Upper lobe of right lung (tissue), 1 donor: ENCODE measurements at regions not wholly inside any gene's neighbourhood (a gene's known extent, or its start where the extent isn't known, plus 50 kb on each side); places are given as distances from the start of the nearest gene placed in this dataset.

Experiments used
- ATAC-seq: fragments of 200-7000 bp; cut with Tn5 transposase; one replicate; pipeline ENCODE4 v1.9.1; 2020; ENCODE audit warnings: mild to moderate bottlenecking, moderate library complexity
- DNase-seq: peaks from one replicate; pipeline ENCODE4 v3.0.0-alpha.2; 2020
- H3K27ac ChIP-seq: fragments of 200-600 bp; one replicate; pipeline ENCODE4 v1.8.0; 2022
- H3K27me3 ChIP-seq: fragments of 200-600 bp; one replicate; pipeline ENCODE4 v1.8.0; 2022; ENCODE audit warnings: mild to moderate bottlenecking
- H3K36me3 ChIP-seq: fragments of 200-600 bp; one replicate; pipeline ENCODE4 v1.8.0; 2022
- H3K4me1 ChIP-seq: fragments of 200-600 bp; one replicate; pipeline ENCODE4 v1.8.0; 2022
- H3K4me3 ChIP-seq: fragments of 200-600 bp; one replicate; pipeline ENCODE4 v1.8.0; 2022; ENCODE audit warnings: mild to moderate bottlenecking
- H3K9me3 ChIP-seq: fragments of 200-600 bp; one replicate; pipeline ENCODE4 v1.8.0; 2022
- CTCF ChIP-seq: fragments of 200-600 bp; IDR thresholded peaks from one replicate; pipeline ENCODE4 v1.8.0; 2022; ENCODE audit warnings: antibody characterized with exemption
- intact Hi-C: fragments of 100-400 bp; cut with DNase I; formaldehyde crosslinking; loops from one replicate; pipeline ENCODE4 v1.11.0; 2022
- donor health status: DM: no; HTN: yes; CAD: no; lungs with severe emphysema.

GRCh38 chr13:40337651-40338050 lies 328.8 kb downstream of the FOXO1 start:
- intact Hi-C loops: no loop called here
- H3K9me3 ChIP-seq: no peaks in the 10 kb centered on the region
- no peaks in the 10 kb centered on the region for H3K4me1 ChIP-seq
- no peak for TF ChIP-seq CTCF
- ATAC-seq: no peak
- H3K27me3 ChIP-seq: no peaks in the 10 kb centered on the region
- no peak overlapping the region for H3K4me3 ChIP-seq
- DNase-seq: no peak
- no peak overlapping the region for H3K27ac ChIP-seq
- no peaks in the 10 kb centered on the region for H3K36me3 ChIP-seq

- Histone ChIP-seq H3K27ac (no peak overlapping the region), H3K27me3 (no peaks in the 10 kb centered on the region), H3K4me3 (no peak overlapping the region), H3K36me3 (no peaks in the 10 kb centered on the region), H3K9me3 (no peaks in the 10 kb centered on the region), H3K4me1 (no peaks in the 10 kb centered on the region)
- ATAC-seq (no peak), DNase-seq (no peak)
- no peak for TF ChIP-seq CTCF
- intact Hi-C loops: no loop called here
These were observed 328.2 kb downstream of the FOXO1 start for GRCh38 chr13:40338217-40338616.

GRCh38 chr13:40340368-40341095 lies 325.9 kb downstream of the FOXO1 start:
- intact Hi-C loops: no loop called here
- no peaks in the 10 kb centered on the region for H3K9me3 ChIP-seq
- no peak for DNase-seq
- peaks cover 6% of the 10 kb centered on the region for H3K4me1 ChIP-seq
- no peaks in the 10 kb centered on the region for H3K27me3 ChIP-seq
- no peak for TF ChIP-seq CTCF
- no peaks in the 10 kb centered on the region for H3K36me3 ChIP-seq
- no peak for ATAC-seq
- no peak overlapping the region for H3K27ac ChIP-seq
- no peak overlapping the region for H3K4me3 ChIP-seq

- ATAC-seq (no peak), DNase-seq (no peak)
- Histone ChIP-seq H3K27me3 (no peaks in the 10 kb centered on the region), H3K4me3 (no peak overlapping the region), H3K27ac (no peak overlapping the region), H3K4me1 (peaks cover 12% of the 10 kb centered on the region), H3K36me3 (no peaks in the 10 kb centered on the region), H3K9me3 (no peaks in the 10 kb centered on the region)
- no peak for TF ChIP-seq CTCF
- intact Hi-C loops: no loop called here
These were observed 325.4 kb downstream of the FOXO1 start for GRCh38 chr13:40341096-40341471.

- intact Hi-C loops: no loop called here
- DNase-seq (no peak), ATAC-seq (no peak)
- Histone ChIP-seq H3K27ac (no peak overlapping the region), H3K27me3 (no peaks in the 10 kb centered on the region), H3K4me1 (peaks cover 13% of the 10 kb centered on the region), H3K4me3 (no peak overlapping the region), H3K9me3 (no peaks in the 10 kb centered on the region), H3K36me3 (no peaks in the 10 kb centered on the region)
- no peak for TF ChIP-seq CTCF
These were observed 324.9 kb downstream of the FOXO1 start for GRCh38 chr13:40341501-40341900.

- Histone ChIP-seq H3K27ac (no peak overlapping the region), H3K9me3 (no peaks in the 10 kb centered on the region), H3K4me3 (no peak overlapping the region), H3K36me3 (no peaks in the 10 kb centered on the region), H3K4me1 (peaks cover 13% of the 10 kb centered on the region), H3K27me3 (no peaks in the 10 kb centered on the region)
- ATAC-seq (no peak), DNase-seq (no peak)
- intact Hi-C loops: no loop called here
- TF ChIP-seq CTCF: no peak
These were observed 324.0 kb downstream of the FOXO1 start for GRCh38 chr13:40342461-40342860.
